CD4-positive, alpha-beta T cell treated with Interleukin-4 for 1 hour (primary cell): ENCODE measurements at regions not wholly inside any gene's neighbourhood (a gene's known extent, or its start where the extent isn't known, plus 50 kb on each side); places are given as distances from the start of the nearest gene placed in this dataset.

Experiments used
- DNase-seq, 2 donors: peaks; one replicate each; pipeline ENCODE4 v3.0.0-alpha.2; 2020 to 2022

DNA sequence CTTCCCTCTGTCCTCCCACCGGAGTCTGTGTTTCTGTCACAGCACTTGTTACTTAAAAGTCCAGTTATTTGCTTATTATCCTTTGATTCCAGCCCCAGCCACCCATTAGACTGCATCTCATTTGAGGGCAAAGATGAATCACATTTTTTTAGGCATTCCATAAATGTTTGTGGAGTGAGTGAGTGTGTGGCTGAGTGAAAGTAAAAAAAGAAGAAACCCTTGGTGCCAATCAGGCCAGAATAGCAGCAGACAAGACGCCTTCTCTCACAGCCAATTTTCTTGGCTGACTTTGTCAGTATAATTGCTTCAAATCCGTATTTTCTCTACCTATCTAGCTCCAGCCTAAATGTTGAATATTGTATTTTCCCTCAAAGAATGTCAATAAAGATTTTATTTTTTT is 613.0 kb upstream of the WWC1 start:
- DNase-seq = no peak

DNA sequence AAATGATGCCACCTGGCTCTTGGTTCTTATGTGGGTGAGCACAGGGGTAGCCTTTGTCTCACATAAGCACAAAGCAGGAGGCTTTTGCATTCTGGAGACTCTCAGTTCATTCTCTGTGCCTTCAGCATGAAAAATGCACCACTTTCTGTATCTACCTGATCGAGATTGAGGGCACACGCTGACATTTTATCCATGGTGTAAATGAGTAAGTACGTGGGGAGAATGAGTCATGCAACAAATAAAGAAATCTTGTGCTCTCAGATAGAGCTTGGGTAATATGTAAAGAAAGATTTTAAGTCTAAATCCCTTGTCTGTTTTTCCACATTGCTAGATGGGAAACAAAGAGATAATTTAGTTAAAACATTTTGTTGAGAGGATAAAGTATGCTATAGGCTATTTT is 607.2 kb upstream of the WWC1 start:
- no peak for DNase-seq

DNA sequence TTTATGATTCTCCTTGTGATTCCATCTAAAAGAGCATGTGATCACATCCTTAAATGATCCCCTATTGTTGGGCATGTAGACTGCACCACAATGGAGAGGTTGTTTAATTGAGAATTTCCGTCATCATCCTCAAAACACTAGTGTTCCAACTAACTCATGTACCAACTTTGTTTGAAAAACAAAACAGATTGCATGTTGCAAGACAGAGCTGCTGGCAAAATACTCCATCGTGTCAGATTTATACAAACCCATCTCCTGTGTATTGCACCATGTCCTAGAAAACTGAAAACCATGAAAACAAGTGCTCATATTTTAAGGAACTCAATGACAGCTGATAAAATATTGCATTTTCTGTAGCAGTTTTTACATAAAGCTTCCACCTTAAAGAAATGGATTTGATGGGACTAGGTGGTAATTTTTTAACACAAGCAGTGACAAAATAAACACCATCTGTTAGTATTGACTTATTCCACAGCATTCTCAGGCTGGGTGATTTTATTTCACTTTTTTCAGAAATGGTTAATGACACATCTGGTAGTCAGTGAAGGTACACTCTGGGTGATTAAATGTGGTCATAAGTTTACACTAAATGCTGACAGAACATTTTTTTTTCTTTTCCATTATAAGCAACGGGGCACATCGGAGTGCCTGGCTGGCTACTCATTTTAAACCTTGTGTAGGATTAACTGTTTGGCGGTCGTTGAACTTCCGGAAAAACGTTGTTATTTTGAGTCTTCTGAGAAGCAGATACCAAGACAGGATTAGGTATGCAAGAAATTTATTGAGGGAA is 602.9 kb upstream of the WWC1 start:
- DNase-seq = no peak

DNA sequence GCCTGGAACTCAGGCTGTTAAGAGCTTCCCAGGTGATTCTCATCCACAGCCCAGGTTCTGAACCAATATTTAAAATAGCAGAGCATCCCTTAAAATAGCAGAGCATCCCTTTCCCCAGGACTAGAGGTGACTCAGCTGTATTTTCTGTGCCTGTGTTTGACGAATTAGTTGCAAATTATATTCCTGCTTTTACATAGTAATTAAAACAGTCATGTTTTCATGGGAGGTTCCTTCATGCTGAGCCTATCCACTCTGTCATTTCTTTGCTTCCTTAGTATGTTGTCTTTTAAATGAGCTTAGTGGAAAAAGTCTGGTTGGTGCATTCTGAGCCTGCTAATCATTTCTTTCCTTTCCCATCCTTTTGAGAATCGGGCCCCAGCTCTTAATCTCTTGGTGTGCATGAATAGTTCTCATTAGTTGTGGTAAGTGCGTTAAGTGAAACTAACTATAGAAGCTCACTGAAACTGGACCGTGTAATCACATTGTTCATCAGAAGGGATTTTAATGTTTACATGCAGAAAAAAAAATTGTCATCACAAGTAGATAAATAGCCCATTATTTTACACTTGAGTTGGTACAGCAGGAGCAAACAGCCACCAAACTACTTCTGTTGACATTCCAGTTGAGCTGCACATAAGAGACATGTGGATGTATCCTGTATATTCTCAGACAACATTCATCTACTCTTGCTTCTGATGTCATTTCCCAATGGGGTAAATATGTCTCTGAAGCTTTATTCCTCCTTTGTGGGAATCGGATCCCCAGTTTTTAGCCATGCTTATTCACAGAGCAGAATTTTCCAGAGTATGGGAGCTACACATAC is 596.9 kb upstream of the WWC1 start:
- DNase-seq = no peak

DNA sequence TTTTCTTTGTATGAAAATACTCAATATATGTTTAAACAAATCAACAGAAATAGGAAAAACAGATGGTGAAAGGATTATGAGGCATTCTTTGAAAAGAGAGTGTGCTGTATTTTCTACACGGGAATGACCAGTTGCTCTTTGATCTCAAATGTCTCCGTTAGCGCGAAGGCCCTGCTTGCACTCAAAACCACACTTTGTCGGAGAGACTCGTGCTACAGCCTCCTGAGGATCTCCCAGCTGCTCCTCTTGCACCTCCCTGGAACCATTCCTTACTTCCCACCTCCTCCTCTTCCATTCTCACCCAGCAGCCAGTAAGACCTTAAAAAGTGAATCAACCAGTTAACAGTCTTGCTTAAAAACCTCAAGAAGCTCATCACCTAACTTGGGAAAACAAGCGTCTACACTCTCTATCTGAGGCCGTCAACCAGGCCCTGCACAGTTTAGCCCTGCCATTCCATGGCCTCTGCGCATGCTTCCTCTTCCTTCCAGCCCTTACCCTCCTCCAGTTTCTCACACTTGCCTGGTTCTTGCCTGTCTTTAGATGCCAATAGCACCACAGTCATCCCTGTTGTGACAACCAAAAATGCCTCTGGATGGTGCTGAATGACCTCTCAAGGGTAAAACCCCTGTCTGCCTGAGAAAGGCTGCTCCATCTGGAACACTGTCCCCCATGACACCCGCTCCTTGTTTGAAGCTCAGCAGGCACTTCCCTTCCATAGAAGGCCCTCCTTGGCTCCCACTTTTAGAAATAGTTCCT is 594.7 kb upstream of the WWC1 start:
- no peak for DNase-seq

DNA sequence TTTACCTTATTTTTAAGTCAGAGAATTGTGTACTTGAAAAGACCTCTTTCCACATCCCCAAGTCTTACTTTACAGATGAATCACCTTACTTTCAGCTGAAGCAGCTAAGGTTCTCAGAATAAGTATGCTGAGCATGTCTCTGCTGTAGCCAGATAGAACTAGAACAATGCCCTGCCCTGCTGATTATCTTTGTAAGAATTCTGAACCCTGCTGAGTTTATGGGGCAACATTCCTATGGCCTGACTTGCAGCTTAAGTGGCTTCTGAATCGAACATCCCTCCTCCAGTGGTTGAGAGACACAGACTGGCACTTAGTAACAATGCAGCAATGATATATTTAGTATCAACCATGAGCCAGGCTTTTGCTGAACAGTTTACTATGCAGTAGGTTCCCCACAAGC is 592.0 kb upstream of the WWC1 start:
- DNase-seq = no peak

DNA sequence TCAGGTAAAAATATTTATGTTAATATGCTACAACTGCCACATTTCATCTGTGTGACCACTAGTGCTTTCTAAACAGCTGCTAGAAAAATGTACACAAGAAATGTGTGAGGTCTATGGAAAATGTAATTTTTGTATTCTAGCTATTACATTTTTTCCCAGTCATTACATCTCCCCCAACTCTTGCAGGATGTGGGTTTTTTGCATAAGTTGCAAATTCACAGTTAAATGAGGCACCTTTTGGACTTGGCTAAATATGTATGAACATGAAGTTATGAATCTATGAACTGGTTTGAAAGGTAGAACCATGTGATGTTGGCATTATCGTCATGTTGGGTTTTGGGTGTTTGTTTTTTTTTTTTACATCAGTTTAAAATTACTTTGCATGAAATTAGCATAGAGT is 590.4 kb upstream of the WWC1 start:
- no peak for DNase-seq

DNA sequence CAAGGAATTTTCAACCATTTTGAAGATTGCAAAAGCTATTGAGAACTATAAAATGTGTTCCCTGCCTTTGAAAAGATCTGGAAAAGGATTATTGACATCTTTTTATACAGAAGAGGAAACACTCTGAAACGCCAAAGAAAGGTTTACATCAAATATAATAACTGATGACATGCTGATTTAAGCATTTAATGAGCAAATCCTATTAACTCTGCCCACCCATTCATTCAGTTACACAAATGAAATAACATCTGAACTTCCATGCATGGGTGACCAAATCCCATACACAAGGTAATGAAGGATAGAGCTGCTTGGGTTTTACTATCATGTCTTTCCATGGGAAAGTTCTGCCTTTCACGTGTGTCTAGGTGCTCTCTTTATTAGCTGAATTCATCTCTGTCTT is 589.4 kb upstream of the WWC1 start:
- no peak for DNase-seq

DNA sequence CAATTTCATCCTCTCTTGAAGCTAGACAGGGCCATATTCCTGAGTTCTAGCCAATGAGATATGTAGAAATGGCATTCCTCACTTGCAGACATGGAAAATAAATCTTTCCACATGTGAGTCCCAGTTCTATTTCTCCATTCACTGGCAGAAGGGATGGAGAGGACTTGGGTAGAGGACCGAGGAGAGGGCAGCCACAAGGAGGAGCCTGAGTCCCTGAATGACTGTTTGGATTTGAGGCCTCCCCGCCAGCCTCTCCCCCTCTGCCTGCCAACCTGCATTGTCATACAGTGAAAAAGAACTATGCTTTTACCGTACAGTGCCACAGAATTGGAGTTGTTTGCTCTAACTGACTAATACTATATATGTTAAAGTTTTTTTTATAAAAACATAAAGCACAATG is 583.0 kb upstream of the WWC1 start:
- DNase-seq = no peak

DNA sequence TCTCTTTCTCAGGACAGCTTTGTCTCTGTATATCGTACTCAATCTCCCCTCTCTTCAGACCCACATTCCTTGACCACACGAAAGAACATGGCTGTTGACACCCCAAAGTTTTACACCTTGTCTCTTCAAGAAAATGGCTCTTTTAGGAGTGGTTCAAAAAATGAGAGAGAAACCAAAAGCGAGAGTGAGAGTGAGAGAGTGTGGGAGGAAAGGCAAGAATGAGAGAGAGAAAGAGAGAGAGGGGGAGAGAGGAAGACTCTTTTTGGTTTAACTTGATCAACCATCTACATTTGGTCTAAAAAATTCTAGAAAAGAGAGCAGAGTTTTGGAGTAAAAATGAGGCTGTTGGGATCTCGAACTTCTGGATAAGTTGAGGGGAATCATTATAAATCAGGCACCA is 581.8 kb upstream of the WWC1 start:
- DNase-seq = no peak

DNA sequence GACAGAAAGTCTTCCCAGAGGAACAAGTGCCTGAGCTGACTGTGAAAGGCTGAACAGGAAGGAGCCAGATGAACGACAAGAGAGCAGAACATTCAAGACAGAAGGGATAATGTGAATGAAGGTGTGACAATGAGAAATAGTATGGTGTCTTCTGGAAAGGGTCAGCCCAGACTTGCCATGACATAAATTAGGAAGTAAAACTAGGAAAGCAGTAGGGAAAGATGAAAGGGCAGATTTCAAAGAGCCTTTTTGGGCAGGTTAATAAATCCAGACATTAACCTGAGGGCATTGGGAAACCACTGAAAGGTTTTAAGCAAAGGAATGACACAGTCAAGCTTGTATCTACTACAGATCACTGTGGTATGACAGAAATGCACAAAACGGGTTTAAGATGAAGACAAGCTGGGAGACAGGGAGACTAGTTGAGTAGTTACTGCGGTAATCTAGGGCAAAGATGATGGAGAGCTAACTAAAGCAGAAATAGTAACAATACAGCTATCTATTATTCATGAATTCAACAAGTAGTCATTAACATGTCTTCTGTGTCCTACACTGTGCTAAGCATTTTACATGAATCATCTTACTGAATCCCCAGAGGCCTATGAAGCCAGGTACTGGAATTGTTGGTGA is 580.9 kb upstream of the WWC1 start:
- DNase-seq = no peak

DNA sequence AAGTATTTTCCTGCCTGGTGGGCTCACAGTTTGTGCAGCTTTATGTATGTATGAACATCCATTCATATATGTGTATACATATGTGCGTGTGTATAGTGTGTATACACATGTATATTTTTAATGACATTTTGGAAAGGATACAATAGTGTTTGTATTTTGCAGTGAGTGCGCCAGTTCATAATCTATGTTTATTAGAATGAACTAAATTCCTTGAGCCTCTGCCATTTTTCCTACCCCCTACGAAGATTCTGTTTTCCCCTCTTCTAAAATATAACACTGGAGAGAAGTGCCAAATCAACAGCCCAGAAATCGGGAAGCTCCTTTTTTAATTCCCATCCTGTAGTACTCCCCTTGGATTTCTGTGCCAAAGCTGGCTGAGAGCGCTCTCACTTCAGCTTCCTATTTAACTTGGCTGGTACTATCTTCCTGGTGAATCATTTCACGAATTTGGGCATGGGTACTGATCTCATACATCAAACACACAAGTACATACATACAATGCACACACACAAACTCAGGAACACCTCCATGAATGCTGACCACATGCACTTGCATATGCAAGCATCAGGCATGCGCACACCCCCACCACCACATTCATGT is 578.4 kb upstream of the WWC1 start:
- DNase-seq = no peak

DNA sequence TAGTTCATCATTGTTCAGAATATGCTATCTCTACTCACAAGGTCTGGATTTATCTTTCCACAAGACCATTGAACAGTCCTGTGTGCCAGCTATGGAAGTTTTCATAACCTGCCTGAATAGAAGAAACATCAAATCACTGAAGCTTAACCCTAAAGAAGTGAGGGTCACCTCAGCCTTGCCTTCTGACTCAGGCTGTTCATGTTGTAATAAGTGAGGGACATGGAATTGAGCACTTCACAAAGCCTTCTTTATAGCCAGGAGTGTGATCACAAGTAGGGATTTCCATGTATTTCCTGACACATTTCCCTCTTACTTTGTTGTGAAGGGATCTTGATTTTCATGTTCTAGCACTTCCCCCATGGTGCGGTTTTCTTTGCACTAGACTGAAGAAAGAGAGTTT is 577.5 kb upstream of the WWC1 start:
- no peak for DNase-seq

DNA sequence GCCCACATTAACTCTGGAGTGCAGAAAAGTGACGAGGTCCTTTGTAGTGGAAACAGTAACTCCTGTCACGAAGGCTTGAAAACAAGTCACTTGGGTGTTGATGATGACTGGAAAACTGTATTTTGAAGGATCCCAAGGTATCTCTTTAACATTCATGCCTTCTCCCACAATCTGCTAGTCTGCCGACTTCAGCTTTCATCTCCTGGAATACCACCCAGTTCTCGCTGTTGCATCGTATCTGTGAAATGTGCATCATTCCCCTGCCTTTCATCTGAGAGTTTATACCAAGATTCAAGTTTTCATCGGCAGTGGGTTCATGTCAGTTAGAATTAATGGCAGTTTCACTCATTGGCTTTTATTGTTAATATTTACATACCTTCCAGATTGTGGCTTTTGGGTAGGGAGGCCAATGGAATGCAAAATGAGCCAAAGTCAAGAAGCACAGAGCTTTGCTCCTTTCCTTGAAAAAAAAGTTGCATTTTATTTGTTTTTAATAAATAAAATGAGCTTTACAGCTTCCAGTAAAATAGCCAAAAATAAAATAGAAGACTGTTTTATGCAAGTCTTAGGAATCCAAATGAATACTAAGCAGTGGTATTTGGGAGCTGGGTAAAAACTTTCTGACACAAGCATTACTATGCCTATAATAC is 575.2 kb upstream of the WWC1 start:
- DNase-seq = no peak

DNA sequence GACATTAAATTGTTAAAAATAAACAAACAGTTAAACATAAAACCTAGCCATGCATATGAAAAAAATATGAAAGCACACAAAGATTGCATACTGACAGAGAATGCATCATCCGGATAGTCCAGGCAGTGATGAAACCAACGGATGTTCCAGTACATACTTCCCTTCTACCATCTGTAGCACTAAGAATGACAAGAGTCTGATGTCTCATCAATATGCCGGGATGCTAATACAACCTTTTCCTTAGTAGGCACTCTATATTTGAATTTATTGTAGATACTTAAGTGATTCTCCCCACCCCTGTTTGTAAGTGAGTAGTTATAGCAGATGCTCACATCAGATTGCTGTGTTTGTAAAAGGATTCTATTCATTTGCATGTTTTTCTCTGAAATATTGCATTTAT is 571.2 kb upstream of the WWC1 start:
- DNase-seq = no peak

DNA sequence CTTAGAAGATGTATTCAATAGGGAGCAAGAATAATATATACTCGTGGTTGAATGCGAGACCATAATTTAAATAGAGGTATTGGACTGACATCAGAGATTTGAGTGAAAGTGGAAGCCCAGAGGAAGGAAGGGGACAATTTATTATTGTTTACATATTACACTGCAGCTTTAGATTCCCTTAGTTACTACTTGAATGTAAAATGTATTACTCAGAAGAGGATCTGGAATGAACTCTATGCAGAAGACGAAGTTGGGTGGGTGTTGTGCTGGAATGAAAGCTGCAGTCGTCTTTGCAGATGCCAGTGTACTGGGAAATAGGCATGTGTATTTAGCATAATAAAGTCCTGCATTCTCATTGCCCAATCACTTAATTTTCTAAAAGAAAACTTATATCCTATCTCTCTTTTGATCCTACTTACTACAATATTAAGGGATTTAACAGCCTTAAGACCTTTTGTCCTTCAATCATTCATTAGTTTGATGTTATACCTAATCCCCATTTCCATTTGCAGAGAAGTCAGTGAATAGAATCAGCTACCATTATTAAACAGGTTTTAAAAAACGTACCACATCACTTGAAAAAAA is 570.7 kb upstream of the WWC1 start:
- no peak for DNase-seq

DNA sequence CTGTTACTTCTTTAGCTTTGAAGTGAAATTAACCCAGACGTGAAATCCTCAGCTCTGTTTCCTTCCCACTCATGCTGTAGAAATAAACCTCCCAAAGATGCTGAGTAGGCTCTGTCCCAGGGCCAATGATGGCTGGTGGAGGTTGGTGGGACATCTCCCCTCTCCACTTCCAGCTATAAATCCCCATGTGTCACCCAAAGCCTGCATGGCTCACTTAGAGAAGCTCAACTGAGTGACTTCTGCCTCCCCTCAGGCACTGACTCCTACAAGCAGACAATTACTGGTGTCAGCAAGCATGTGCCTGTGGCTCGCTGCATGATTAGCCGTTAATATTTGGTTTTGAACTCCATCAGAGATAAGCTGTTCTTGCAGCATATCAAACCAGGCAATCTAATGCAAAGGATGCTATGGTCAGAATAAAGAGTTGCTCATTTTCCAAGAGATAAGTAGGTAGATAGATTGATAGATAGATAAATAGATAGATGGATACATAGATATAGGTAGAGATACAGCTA is 569.5 kb upstream of the WWC1 start:
- no peak for DNase-seq

DNA sequence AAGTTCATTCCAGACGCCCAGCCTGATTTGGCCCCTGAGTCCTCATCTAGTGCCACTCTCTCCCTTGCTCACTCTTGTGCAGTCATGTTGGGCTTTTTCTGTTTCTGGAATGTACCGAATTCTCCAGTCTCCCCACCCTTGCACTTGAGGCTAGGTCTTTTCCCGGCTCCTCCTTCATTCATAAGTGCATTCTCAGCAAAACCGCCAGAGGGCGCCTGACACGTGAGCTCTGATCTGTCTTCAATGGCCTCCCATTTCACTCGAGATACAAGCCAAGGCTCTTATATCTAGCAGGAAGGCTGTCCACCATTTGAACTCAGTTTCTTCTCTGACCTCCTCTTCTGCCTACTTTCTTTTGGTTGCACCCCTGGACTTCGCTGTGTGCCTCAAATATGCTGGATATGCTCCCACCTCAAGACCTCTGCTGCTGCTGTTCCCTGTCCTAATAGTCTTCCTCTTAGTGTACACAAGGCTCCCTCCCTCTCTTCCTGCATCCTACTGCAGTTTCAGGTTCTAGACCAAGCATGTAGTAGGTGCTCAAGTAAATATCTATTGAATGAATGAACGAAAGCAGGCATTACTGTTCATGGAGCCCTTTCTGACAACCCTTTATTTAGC is 568.1 kb upstream of the WWC1 start:
- peak; percentile 47 to 50 for DNase-seq

DNA sequence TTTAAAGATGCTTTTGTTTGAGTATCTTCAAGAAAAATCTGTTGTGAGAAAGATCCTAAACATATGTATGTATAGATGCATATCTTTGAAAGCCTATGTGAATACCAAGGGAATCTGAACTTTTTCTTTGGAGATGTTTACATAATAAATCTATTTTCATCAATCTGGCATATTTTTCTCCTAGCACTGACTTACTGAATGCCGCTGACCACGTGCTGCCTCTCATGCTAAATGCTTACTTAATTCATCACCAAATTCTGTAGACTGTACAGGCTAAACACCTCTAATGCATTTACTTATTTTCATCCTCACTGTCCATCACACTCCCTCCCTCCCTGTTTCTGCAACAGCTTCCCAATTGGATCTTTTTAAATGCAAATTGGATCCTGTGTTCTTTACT is 566.2 kb upstream of the WWC1 start:
- DNase-seq = no peak

DNA sequence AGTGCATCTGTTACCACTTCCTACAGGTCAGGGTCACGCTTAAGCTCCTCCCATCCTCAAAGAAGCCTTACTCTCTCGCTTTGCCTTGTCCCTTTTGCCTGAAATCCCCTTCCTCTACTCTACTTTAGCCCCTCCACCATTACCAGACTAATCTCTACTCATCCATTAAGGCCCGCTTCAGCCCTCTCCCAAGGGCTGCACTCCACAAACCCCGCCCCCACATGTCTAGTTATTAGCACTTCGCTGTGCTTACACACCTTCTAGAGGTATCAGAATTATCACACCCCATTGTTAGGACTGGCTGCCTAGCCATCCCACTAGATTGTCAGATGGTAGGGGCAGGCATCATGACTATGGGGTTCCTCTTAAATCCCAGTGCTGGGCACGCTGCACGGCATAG is 565.7 kb upstream of the WWC1 start:
- no peak for DNase-seq

DNA sequence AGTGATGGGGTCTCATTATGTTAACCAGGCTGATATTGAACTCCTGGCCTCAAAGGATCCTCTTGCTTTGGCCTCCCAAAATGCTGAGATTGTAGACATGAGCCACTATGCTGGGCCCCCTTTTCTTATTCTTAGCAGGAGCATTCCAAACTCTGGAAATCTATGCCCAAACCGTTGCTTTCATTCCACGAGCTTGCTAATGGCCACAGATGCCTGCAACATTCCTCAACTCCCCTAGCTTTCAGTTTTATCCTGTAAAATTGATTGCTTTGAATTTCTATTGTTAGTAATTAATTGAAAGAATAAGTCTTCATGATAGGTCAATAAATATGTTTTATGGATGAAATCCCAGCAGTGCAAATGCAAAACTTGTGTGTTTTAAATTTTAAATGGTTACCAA is 564.8 kb upstream of the WWC1 start:
- DNase-seq = no peak
